ENCODE measurements at regions not wholly inside any gene's neighbourhood (a gene's known extent, or its start where the extent isn't known, plus 50 kb on each side); places are given as distances from the start of the nearest gene placed in this dataset.

GRCh38 chr19:5220361-5220760 lies 120.3 kb downstream of the PTPRS start:
- no peak for TF ChIP-seq CTCF (IDR thresholded peaks at IDR 0.05; ENCODE audit: insufficient read depth, low read length, poor library complexity, severe bottlenecking)
- H3K27me3 ChIP-seq (replicated peaks; ENCODE audit: control insufficient read depth, insufficient read depth, low read length): no peaks in the 10 kb centered on the region
- no peaks in the 10 kb centered on the region for H3K36me3 ChIP-seq (ENCODE audit: control insufficient read depth, insufficient read depth, low read length)
- no peak overlapping the region for H3K4me3 ChIP-seq (replicated peaks; ENCODE audit: low read depth, low read length)
- DNase-seq (ENCODE audit: extremely low read depth, insufficient read length): no peak

- TF ChIP-seq CTCF (IDR thresholded peaks at IDR 0.05; ENCODE audit: insufficient read depth, low read length, poor library complexity, severe bottlenecking): no peak
- no peak overlapping the region for H3K4me3 ChIP-seq (replicated peaks; ENCODE audit: low read depth, low read length)
- no peaks in the 10 kb centered on the region for H3K27me3 ChIP-seq (replicated peaks; ENCODE audit: control insufficient read depth, insufficient read depth, low read length)
- no peaks in the 10 kb centered on the region for H3K36me3 ChIP-seq (ENCODE audit: control insufficient read depth, insufficient read depth, low read length)
- DNase-seq (ENCODE audit: extremely low read depth, insufficient read length): no peak
These were observed 120.9 kb downstream of the PTPRS start for GRCh38 chr19:5219551-5220304.

DNA sequence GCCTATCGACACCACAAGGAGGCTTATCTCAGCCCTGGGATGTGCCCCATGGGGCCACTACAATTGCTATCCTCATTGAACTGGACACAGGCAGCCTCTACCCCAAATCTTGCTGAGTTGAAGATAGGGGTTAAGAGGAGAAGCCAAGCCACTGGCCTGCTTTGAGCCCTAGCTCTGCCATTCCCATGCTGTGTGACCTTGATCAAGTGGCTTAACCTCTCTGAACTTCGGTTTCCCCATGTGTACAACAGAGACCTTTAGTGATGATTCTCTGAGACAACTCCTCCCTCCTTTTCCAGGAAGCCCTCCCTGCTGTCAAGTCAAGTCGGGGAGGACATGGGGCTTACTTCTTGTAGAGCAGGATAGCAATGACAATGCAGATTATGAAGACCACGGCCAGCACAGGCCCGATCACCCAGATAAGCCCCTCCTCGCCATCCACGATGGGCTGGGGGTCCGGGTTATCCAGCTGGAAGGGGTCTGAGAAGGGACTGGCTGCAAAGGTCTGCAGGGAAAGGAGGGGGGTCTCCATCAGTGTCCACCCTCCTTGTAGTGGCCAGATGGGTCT lies 121.6 kb downstream of the PTPRS start:
- no peaks in the 10 kb centered on the region for H3K27me3 ChIP-seq (replicated peaks; ENCODE audit: control insufficient read depth, insufficient read depth, low read length)
- DNase-seq (ENCODE audit: extremely low read depth, insufficient read length): no peak
- H3K4me3 ChIP-seq (replicated peaks; ENCODE audit: low read depth, low read length): no peak overlapping the region
- no peaks in the 10 kb centered on the region for H3K36me3 ChIP-seq (ENCODE audit: control insufficient read depth, insufficient read depth, low read length)
- TF ChIP-seq CTCF (IDR thresholded peaks at IDR 0.05; ENCODE audit: insufficient read depth, low read length, poor library complexity, severe bottlenecking): no peak

- no peak for DNase-seq (ENCODE audit: extremely low read depth, insufficient read length)
- Histone ChIP-seq H3K36me3 (ENCODE audit: control insufficient read depth, insufficient read depth, low read length) (no peaks in the 10 kb centered on the region), H3K27me3 (replicated peaks; ENCODE audit: control insufficient read depth, insufficient read depth, low read length) (no peaks in the 10 kb centered on the region), H3K4me3 (replicated peaks; ENCODE audit: low read depth, low read length) (no peak overlapping the region)
- no peak for TF ChIP-seq CTCF (IDR thresholded peaks at IDR 0.05; ENCODE audit: insufficient read depth, low read length, poor library complexity, severe bottlenecking)
These were observed 122.3 kb downstream of the PTPRS start for GRCh38 chr19:5218255-5218855.

DNA sequence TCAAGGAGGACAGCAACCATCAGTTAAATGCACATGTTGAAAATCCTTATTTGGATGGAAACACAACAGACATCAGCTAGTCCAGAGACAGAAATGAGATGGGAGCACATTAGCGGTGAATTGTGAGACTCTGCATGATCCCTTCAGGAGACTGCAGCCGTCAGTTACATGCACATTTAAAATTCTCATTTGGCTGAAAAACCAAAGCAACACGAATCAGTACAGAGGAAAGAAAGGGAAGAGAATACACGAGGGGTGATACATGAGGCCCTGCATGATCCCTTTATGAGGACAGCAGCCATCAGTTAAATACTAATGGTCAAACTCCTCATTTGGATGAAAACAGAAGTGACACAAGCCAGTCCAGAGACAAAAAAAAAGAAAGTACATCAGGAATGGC lies 123.4 kb downstream of the PTPRS start:
- DNase-seq (ENCODE audit: extremely low read depth, insufficient read length): no peak
- H3K36me3 ChIP-seq (ENCODE audit: control insufficient read depth, insufficient read depth, low read length): no peaks in the 10 kb centered on the region
- no peak overlapping the region for H3K4me3 ChIP-seq (replicated peaks; ENCODE audit: low read depth, low read length)
- H3K27me3 ChIP-seq (replicated peaks; ENCODE audit: control insufficient read depth, insufficient read depth, low read length): no peaks in the 10 kb centered on the region
- no peak for TF ChIP-seq CTCF (IDR thresholded peaks at IDR 0.05; ENCODE audit: insufficient read depth, low read length, poor library complexity, severe bottlenecking)

Data from GM06990 (cell line).